H1 (cell line): ENCODE measurements at regions not wholly inside any gene's neighbourhood (a gene's known extent, or its start where the extent isn't known, plus 50 kb on each side); places are given as distances from the start of the nearest gene placed in this dataset.

Experiments
- CTCF ChIA-PET: fragments of 300-600 bp; sonication (Branson Sonifier 250); formaldehyde crosslinking; loops from one replicate; lab custom pipeline; 2021; ENCODE audit not compliant: partially characterized antibody; lab: Charles Lee
- POLR2A ChIA-PET: fragments of 300-600 bp; sonication (Branson Sonifier 250); formaldehyde crosslinking; loops from one replicate; lab custom pipeline; 2021; ENCODE audit warnings: inconsistent platforms; ENCODE audit not compliant: partially characterized antibody; lab: Charles Lee
- DNase-seq, 2 experiments: peaks; one replicate each; pipeline versions ENCODE4 v3.0.0 to v3.0.0-alpha.2; 2010 to 2022; ENCODE audit warnings: low spot score in 2 of 2, low read depth in 1 of 2, mixed read lengths in 1 of 2
- FAIRE-seq: peaks from 2 replicates; lab custom pipeline; 2011; peaks lifted over from hg19 to GRCh38; lab: Jason Lieb, UNC
- H2AFZ ChIP-seq: 2 replicates; pipeline ENCODE4 v1.8.1; 2012; ENCODE audit warnings: low read length, inconsistent platforms
- H2AK5ac ChIP-seq: 2 replicates; pipeline ENCODE4 v1.6.1; 2013; ENCODE audit warnings: low read depth, low read length
- H2BK120ac ChIP-seq: replicated peaks from 2 replicates; pipeline ENCODE3; 2013; ENCODE audit warnings: low read depth, low read length, inconsistent platforms
- H2BK12ac ChIP-seq: 2 replicates; pipeline ENCODE4 v1.6.1; 2013; ENCODE audit warnings: low read depth, low read length
- H2BK15ac ChIP-seq: 2 replicates; pipeline ENCODE4 v1.6.1; 2013; ENCODE audit warnings: low read length
- H2BK20ac ChIP-seq: 2 replicates; pipeline ENCODE4 v1.6.1; 2013; ENCODE audit warnings: low read length
- H2BK5ac ChIP-seq: 2 replicates; pipeline ENCODE4 v1.6.1; 2013; ENCODE audit warnings: low read depth, low read length
- H3K14ac ChIP-seq: 2 replicates; pipeline ENCODE4 v1.6.1; 2013; ENCODE audit warnings: inconsistent platforms; ENCODE audit not compliant: insufficient read length
- H3K18ac ChIP-seq: 2 replicates; pipeline ENCODE4 v1.6.1; 2013; ENCODE audit warnings: low read length; ENCODE audit errors: extremely low read depth
- H3K23ac ChIP-seq: 2 replicates; pipeline ENCODE4 v1.6.1; 2013; ENCODE audit warnings: inconsistent platforms; ENCODE audit not compliant: insufficient read length
- H3K23me2 ChIP-seq: 2 replicates; pipeline ENCODE4 v1.6.1; 2013; ENCODE audit warnings: low read depth, low read length
- H3K27ac ChIP-seq: 2 replicates; pipeline ENCODE4 v1.6.1; 2011; ENCODE audit warnings: low read depth, low read length, inconsistent platforms
- H3K27me3 ChIP-seq, 4 experiments: replicated peaks in 1 of 4; 1 replicate in 1 of 4; 2 replicates in 3 of 4; pipeline versions ENCODE4 v1.6.1 to v1.8.1; 2011 to 2013; ENCODE audit warnings: low read length in 3 of 4, mild to moderate bottlenecking in 3 of 4, inconsistent platforms in 2 of 4, mixed read lengths in 2 of 4, moderate library complexity in 1 of 4; ENCODE audit not compliant: control insufficient read depth in 3 of 4, insufficient read depth in 3 of 4; ENCODE audit errors: extremely low read depth in 1 of 4
- H3K36me3 ChIP-seq, 4 experiments: 2 replicates each; pipeline versions ENCODE4 v1.6.1 to v1.8.1; 2011 to 2013; ENCODE audit warnings: mild to moderate bottlenecking in 4 of 4, low read length in 3 of 4, moderate library complexity in 2 of 4, control low read depth in 1 of 4, inconsistent platforms in 1 of 4; ENCODE audit not compliant: insufficient read depth in 4 of 4, control insufficient read depth in 2 of 4
- H3K4ac ChIP-seq: replicated peaks from 2 replicates; pipeline ENCODE3; 2013; ENCODE audit warnings: low read length, low read depth, mixed read lengths, inconsistent platforms; ENCODE audit not compliant: insufficient read length
- H3K4me1 ChIP-seq, 4 experiments: replicated peaks in 1 of 4; 1 replicate in 1 of 4; 2 replicates in 3 of 4; pipeline versions ENCODE4 v1.6.1 to v1.8.1; 2011 to 2013; ENCODE audit warnings: low read length in 3 of 4, inconsistent platforms in 2 of 4, mixed read lengths in 1 of 4; ENCODE audit not compliant: insufficient read depth in 4 of 4, control insufficient read depth in 3 of 4
- H3K4me2 ChIP-seq, 2 experiments: 2 replicates each; pipeline versions ENCODE4 v1.6.1 to v1.8.1; 2011 to 2013; ENCODE audit warnings: low read depth in 2 of 2, low read length in 2 of 2, control low read depth in 1 of 2, inconsistent platforms in 1 of 2, mild to moderate bottlenecking in 1 of 2; ENCODE audit not compliant: insufficient read depth in 1 of 2
- H3K4me3 ChIP-seq, 4 experiments: fragments of 200-600, 300-600 bp in 1 of 4; sonication (generic), shearing (Covaris generic), sonication (Bioruptor Twin) in 1 of 4; 2 replicates each; pipeline versions ENCODE4 v1.5.1 to v1.8.1; 2011 to 2016; ENCODE audit warnings: low read length in 4 of 4, low read depth in 3 of 4, control low read depth in 2 of 4, inconsistent platforms in 2 of 4, mild to moderate bottlenecking in 2 of 4, mixed read lengths in 1 of 4, moderate library complexity in 1 of 4; ENCODE audit not compliant: insufficient read depth in 2 of 4; ENCODE audit errors: extremely low read depth in 1 of 4
- H3K56ac ChIP-seq: replicated peaks from 2 replicates; pipeline ENCODE3; 2013; ENCODE audit warnings: low read depth, mild to moderate bottlenecking, mixed read lengths, low read length, inconsistent platforms; ENCODE audit not compliant: insufficient read length
- H3K79me1 ChIP-seq: 2 replicates; pipeline ENCODE4 v1.6.1; 2013; ENCODE audit warnings: low read depth, low read length, control low read depth
- H3K79me2 ChIP-seq, 2 experiments: 2 replicates each; pipeline versions ENCODE4 v1.6.1 to v1.8.1; 2012 to 2013; ENCODE audit warnings: low read length in 2 of 2, mild to moderate bottlenecking in 2 of 2, inconsistent platforms in 1 of 2; ENCODE audit not compliant: insufficient read depth in 2 of 2, control insufficient read depth in 1 of 2
- H3K9ac ChIP-seq, 4 experiments: replicated peaks in 1 of 4; 1 replicate in 1 of 4; 2 replicates in 3 of 4; pipeline versions ENCODE4 v1.6.1 to v1.8.1; 2011 to 2013; ENCODE audit warnings: low read depth in 3 of 4, low read length in 3 of 4, control low read depth in 2 of 4, mild to moderate bottlenecking in 2 of 4, moderate library complexity in 2 of 4, inconsistent platforms in 1 of 4; ENCODE audit errors: extremely low read depth in 1 of 4
- H3K9me3 ChIP-seq, 2 experiments: 2 replicates each; pipeline versions ENCODE4 v1.6.1 to v1.8.1; 2012 to 2013; ENCODE audit warnings: mild to moderate bottlenecking in 2 of 2, moderate library complexity in 2 of 2, control low read depth in 1 of 2, inconsistent platforms in 1 of 2, low read depth in 1 of 2, low read length in 1 of 2, mixed read lengths in 1 of 2; ENCODE audit not compliant: insufficient read depth in 2 of 2
- H4K20me1 ChIP-seq, 2 experiments: replicated peaks in 1 of 2; 2 replicates each; pipeline versions ENCODE3 to v1.8.1; 2011 to 2013; ENCODE audit warnings: inconsistent platforms in 2 of 2, low read length in 2 of 2, mild to moderate bottlenecking in 1 of 2; ENCODE audit not compliant: insufficient read depth in 2 of 2, control insufficient read depth in 1 of 2
- H4K5ac ChIP-seq: 2 replicates; pipeline ENCODE4 v1.6.1; 2013; ENCODE audit warnings: low read length, low read depth, mixed read lengths, inconsistent platforms; ENCODE audit not compliant: insufficient read length
- H4K8ac ChIP-seq: 2 replicates; pipeline ENCODE4 v1.8.0; 2013; ENCODE audit warnings: mild to moderate bottlenecking, moderate library complexity, low read length, inconsistent platforms; ENCODE audit not compliant: insufficient read depth; ENCODE audit errors: extremely low read depth
- H4K91ac ChIP-seq: replicated peaks from 2 replicates; pipeline ENCODE3; 2013; ENCODE audit warnings: low read length, mixed read lengths, inconsistent platforms; ENCODE audit not compliant: insufficient read length
- CHD1 ChIP-seq: IDR thresholded peaks from 2 replicates; pipeline ENCODE4 v1.6.1; 2012; ENCODE audit warnings: low read depth, low read length, improper control_type of control experiment
- GABPA ChIP-seq: IDR thresholded peaks from 2 replicates; pipeline ENCODE4 v1.6.1; 2011; ENCODE audit warnings: mild to moderate bottlenecking, low read length, moderate library complexity, borderline replicate concordance; ENCODE audit not compliant: insufficient read depth
- HDAC2 ChIP-seq, 2 experiments: fragments of 300-600 bp in 1 of 2; sonication (generic) in 1 of 2; IDR thresholded peaks; 2 replicates each; pipeline ENCODE4 v1.6.1; 2011 to 2012; ENCODE audit warnings: low read depth in 2 of 2, low read length in 2 of 2, mild to moderate bottlenecking in 2 of 2, moderate library complexity in 2 of 2, borderline replicate concordance in 1 of 2, inconsistent platforms in 1 of 2
- WGBS, 2 experiments: shearing (Covaris generic) in 1 of 2; methylation state at CpG; one replicate each; pipeline versions ENCODE4 v1.1.6 to v1.1.7; 2013 to 2015; ENCODE audit warnings: low lambda C conversion rate in 2 of 2, mixed read lengths in 2 of 2, inconsistent platforms in 1 of 2, low coverage in 1 of 2, missing lambda C conversion rate in 1 of 2; ENCODE audit not compliant: insufficient replicate concordance in 2 of 2, insufficient coverage in 1 of 2, insufficient read length in 1 of 2; ENCODE audit errors: extremely low coverage in 1 of 2, missing lambda C conversion rate in 1 of 2; 5-methylcytosine and 5-hydroxymethylcytosine counted together

- WGBS, 2 experiments, result 79% methylated on average over 1 of the region's 1 CpG; no CpG with 5 or more reads in 1 of the 2 experiments
- no peak for TF ChIP-seq CHD1
- TF ChIP-seq HDAC2 (IDR thresholded peaks at IDR 0.05; ENCODE audit: borderline replicate concordance in 1 of 2, low read depth in 2 of 2, low read length in 2 of 2), result no peak
- no peak for TF ChIP-seq GABPA
These were observed 561.3 kb upstream of the LCORL start for GRCh38 chr4:18582841-18583240.

More at GRCh38 chr4:18582841-18583240, 561.3 kb upstream of the LCORL start:
- Histone ChIP-seq H4K91ac (no peak overlapping the region), H2BK15ac (no peak overlapping the region), H3K9me3 (no peaks in the 10 kb centered on the region; a peak in 1 of 4 replicates), H2AK5ac (no peak overlapping the region), H4K8ac (no peak overlapping the region), H4K20me1 (no peaks in the 10 kb centered on the region), H3K27ac (no peak overlapping the region), H3K36me3 (no peaks in the 10 kb centered on the region), H2BK20ac (no peak overlapping the region), H2AFZ (no peak overlapping the region), H3K79me2 (no peaks in the 10 kb centered on the region), H2BK120ac (no peak overlapping the region), H3K23ac (no peak overlapping the region), H3K56ac (no peak overlapping the region), H3K23me2 (no peaks in the 10 kb centered on the region), H3K79me1 (no peaks in the 10 kb centered on the region), H3K18ac (no peak overlapping the region), H3K4ac (no peak overlapping the region), H4K5ac (no peak overlapping the region), H3K4me3 (no peak overlapping the region), H2BK12ac (no peak overlapping the region), H3K4me2 (no peak overlapping the region), H2BK5ac (no peak overlapping the region), H3K9ac (no peak overlapping the region), H3K27me3 (no peaks in the 10 kb centered on the region), H3K14ac (no peak overlapping the region), H3K4me1 (no peaks in the 10 kb centered on the region; a peak in 1 of 7 replicates)
- POLR2A ChIA-PET, result no interaction called here
- DNase-seq (no peak), FAIRE-seq (no peak)
- CTCF ChIA-PET, result interaction anchor here (0.9 to 1.1 kb wide), 3 partner anchors 10 to 12 kb away, joined by 3 to 6 read pairs (median 3); no protein-coding TSS in a partner anchor
